Thymus (tissue), 11 donors: ENCODE measurements at regions not wholly inside any gene's neighbourhood (a gene's known extent, or its start where the extent isn't known, plus 50 kb on each side); places are given as distances from the start of the nearest gene placed in this dataset.

Source experiments
- DNase-seq, 9 donors: peaks; one replicate each; pipeline ENCODE4 v3.0.0-alpha.2; 2013; ENCODE audit warnings: low spot score in 9 of 9, low read depth in 6 of 9, missing footprints in 1 of 9
- H3K27ac ChIP-seq, 2 donors: one replicate each; pipeline ENCODE4 v1.5.1; 2013; ENCODE audit warnings: control low read depth in 1 of 2, low read depth in 1 of 2, low read length in 1 of 2, mild to moderate bottlenecking in 1 of 2, moderate library complexity in 1 of 2
- H3K27me3 ChIP-seq, 2 donors: one replicate each; pipeline ENCODE4 v1.5.1; 2013; ENCODE audit warnings: low read length in 1 of 2; ENCODE audit not compliant: control insufficient read depth in 2 of 2, insufficient read depth in 1 of 2
- H3K36me3 ChIP-seq, 2 donors: one replicate each; pipeline ENCODE4 v1.5.1; 2013; ENCODE audit warnings: low read length in 1 of 2, mild to moderate bottlenecking in 1 of 2, moderate library complexity in 1 of 2; ENCODE audit not compliant: control insufficient read depth in 2 of 2, insufficient read depth in 2 of 2
- H3K4me1 ChIP-seq, 2 donors: one replicate each; pipeline ENCODE4 v1.5.1; 2013; ENCODE audit warnings: low read length in 2 of 2; ENCODE audit not compliant: control insufficient read depth in 2 of 2, insufficient read depth in 2 of 2
- H3K4me3 ChIP-seq, 2 donors: one replicate each; pipeline ENCODE4 v1.5.1; 2013; ENCODE audit warnings: low read length in 2 of 2, control low read depth in 1 of 2, mild to moderate bottlenecking in 1 of 2
- H3K9me3 ChIP-seq, 2 donors: one replicate each; pipeline ENCODE4 v1.5.1; 2013; ENCODE audit warnings: low read length in 1 of 2, mild to moderate bottlenecking in 1 of 2; ENCODE audit not compliant: control insufficient read depth in 2 of 2, insufficient read depth in 1 of 2
- WGBS: extraction: QIAGEN DNeasy Blood & Tissue Kit; methylation state at CpG from one replicate; pipeline ENCODE4 v1.1.7; 2013; 5-methylcytosine and 5-hydroxymethylcytosine counted together
- donor health status: healthy.

GRCh38 chr2:168300460-168300859 is 53.1 kb upstream of the STK39 start:
- Histone ChIP-seq H3K36me3 (no peaks in the 10 kb centered on the region), H3K9me3 (no peaks in the 10 kb centered on the region), H3K27ac (no peak overlapping the region), H3K4me3 (no peak overlapping the region), H3K4me1 (no peaks in the 10 kb centered on the region), H3K27me3 (no peaks in the 10 kb centered on the region)
- no peak for DNase-seq
- WGBS, result 94% methylated on average over 2 of the region's 2 CpGs

GRCh38 chr2:168304024-168304681 is 56.8 kb upstream of the STK39 start:
- Histone ChIP-seq H3K27ac (no peak overlapping the region), H3K9me3 (no peaks in the 10 kb centered on the region), H3K36me3 (no peaks in the 10 kb centered on the region), H3K27me3 (no peaks in the 10 kb centered on the region), H3K4me1 (no peaks in the 10 kb centered on the region), H3K4me3 (no peak overlapping the region)
- no peak for DNase-seq
- WGBS, result over 99% methylated on average over 3 of the region's 3 CpGs

GRCh38 chr2:168307379-168307778 is 60.0 kb upstream of the STK39 start:
- DNase-seq, result no peak
- Histone ChIP-seq H3K4me1 (peaks cover 0 to 3% of the 10 kb centered on the region in 2 donors), H3K9me3 (no peaks in the 10 kb centered on the region), H3K4me3 (no peak overlapping the region), H3K27me3 (no peaks in the 10 kb centered on the region), H3K36me3 (no peaks in the 10 kb centered on the region), H3K27ac (no peak overlapping the region)

GRCh38 chr2:168310580-168310979 is 63.2 kb upstream of the STK39 start:
- Histone ChIP-seq H3K4me3 (no peak overlapping the region), H3K4me1 (peaks cover 0 to 3% of the 10 kb centered on the region in 2 donors), H3K9me3 (peaks cover 0 to 5% of the 10 kb centered on the region in 2 donors), H3K27me3 (no peaks in the 10 kb centered on the region), H3K36me3 (no peaks in the 10 kb centered on the region), H3K27ac (no peak overlapping the region)
- 100% methylated on average over 1 of the region's 1 CpG for WGBS
- DNase-seq, result no peak

DNA sequence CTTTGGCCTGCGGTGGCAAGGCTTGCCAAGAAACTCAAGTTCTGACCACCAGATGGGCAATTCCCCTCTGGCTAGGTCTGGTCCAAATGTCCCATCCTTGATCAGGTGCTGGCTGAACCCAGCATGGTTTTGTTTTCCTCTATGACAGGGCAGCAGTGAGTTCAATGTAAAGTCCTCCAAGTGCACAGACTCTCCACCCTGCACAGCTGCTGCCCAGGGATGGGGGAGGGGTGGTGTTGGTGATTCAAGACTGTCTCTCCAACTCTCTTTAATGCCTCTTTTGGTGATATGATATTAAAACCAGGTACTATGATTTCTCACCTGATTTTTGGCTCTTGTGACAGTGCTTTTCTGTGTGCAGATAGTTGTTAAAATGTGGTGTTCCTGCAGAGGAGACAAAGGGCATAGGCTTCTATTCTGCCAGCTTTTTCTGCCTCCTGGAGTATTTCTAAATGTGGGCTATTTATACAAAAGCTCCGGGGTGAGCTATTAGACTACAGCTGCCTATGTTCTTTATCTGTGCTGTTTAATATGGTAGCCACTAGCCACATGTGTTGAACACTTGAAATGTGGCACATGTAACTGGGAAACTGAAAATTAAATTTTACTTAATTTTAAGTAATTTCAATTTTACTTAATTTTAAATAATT is 64.0 kb upstream of the STK39 start:
- H3K36me3 ChIP-seq, result no peaks in the 10 kb centered on the region
- DNase-seq, result peak in 2 of 9 donors; percentile 4 to 6
- H3K27me3 ChIP-seq, result no peaks in the 10 kb centered on the region
- 97% methylated on average over 2 of the region's 2 CpGs for WGBS
- peaks cover 0 to 3% of the 10 kb centered on the region in 2 donors for H3K4me1 ChIP-seq
- no peak overlapping the region for H3K4me3 ChIP-seq
- H3K27ac ChIP-seq, result no peak overlapping the region
- H3K9me3 ChIP-seq, result peaks cover 0 to 5% of the 10 kb centered on the region in 2 donors

- Histone ChIP-seq H3K4me3 (no peak overlapping the region), H3K27me3 (no peaks in the 10 kb centered on the region), H3K9me3 (peaks cover 0 to 5% of the 10 kb centered on the region in 2 donors), H3K36me3 (no peaks in the 10 kb centered on the region), H3K4me1 (peaks cover 0 to 3% of the 10 kb centered on the region in 2 donors), H3K27ac (no peak overlapping the region)
- 47% methylated on average over 1 of the region's 1 CpG for WGBS
- no peak for DNase-seq
Measured at GRCh38 chr2:168312036-168312822, 64.8 kb upstream of the STK39 start.

DNA sequence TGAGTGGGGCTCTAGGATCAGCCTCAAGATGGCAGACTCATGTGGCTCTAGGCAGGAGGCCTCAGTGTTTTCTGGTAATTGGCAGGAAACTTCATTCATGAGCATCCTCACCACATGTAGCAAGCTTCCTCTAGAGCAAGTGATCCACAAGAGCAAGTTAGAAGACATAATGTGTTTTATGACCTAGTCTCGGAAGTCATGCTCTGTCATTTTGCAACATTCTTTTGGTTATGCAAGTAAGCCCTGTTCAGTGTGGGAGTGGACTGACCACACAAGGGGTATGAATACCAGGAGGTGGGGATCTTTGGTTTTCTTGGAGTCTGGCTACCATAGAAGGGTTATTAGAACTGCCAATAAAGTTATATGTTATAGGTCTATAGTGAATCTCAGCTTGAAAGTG is 66.8 kb upstream of the STK39 start:
- 100% methylated on average over 1 of the region's 1 CpG for WGBS

GRCh38 chr2:168315331-168316072 is 68.1 kb upstream of the STK39 start:
- Histone ChIP-seq H3K9me3 (peaks cover 0 to 5% of the 10 kb centered on the region in 2 donors), H3K4me1 (peaks cover 0 to 3% of the 10 kb centered on the region in 2 donors), H3K4me3 (no peak overlapping the region), H3K27ac (no peak overlapping the region), H3K36me3 (no peaks in the 10 kb centered on the region), H3K27me3 (no peaks in the 10 kb centered on the region)
- WGBS, result over 99% methylated on average over 4 of the region's 4 CpGs
- DNase-seq, result no peak

More for the DNA sequence above, 66.8 kb upstream of the STK39 start:
- no peaks in the 10 kb centered on the region for H3K27me3 ChIP-seq
- no peaks in the 10 kb centered on the region for H3K36me3 ChIP-seq
- H3K27ac ChIP-seq, result no peak overlapping the region
- peaks cover 0 to 5% of the 10 kb centered on the region in 2 donors for H3K9me3 ChIP-seq
- DNase-seq, result no peak
- H3K4me1 ChIP-seq, result peaks cover 0 to 3% of the 10 kb centered on the region in 2 donors
- H3K4me3 ChIP-seq, result no peak overlapping the region
